Activated CD4-positive, alpha-beta T cell treated with anti-CD3 and anti-CD28 coated beads, Interleukin-2, amount 10 ng/mL, durations not matched to agents 7 days and 5 days (primary cell): ENCODE measurements at regions not wholly inside any gene's neighbourhood (a gene's known extent, or its start where the extent isn't known, plus 50 kb on each side); places are given as distances from the start of the nearest gene placed in this dataset.

Experiments used
- CTCF ChIA-PET: fragments of 350-600 bp; sonication (Branson Sonifier 250); formaldehyde crosslinking; loops from one replicate; lab custom pipeline; 2021; ENCODE audit warnings: antibody characterized with exemption; lab: Charles Lee
- POLR2A ChIA-PET: fragments of 350-600 bp; sonication (Branson Sonifier 250); formaldehyde crosslinking; loops from one replicate; lab custom pipeline; 2021; ENCODE audit warnings: antibody characterized with exemption; lab: Charles Lee
- DNase-seq: peaks from one replicate; pipeline ENCODE4 v3.0.0-alpha.2; 2020
- H3K27ac Mint-ChIP-seq: one replicate; pipeline ENCODE4 v1.8.0; 2021; ENCODE audit warnings: mild to moderate bottlenecking, moderate library complexity, mixed read lengths
- H3K27me3 Mint-ChIP-seq: one replicate; pipeline ENCODE4 v1.8.0; 2021; ENCODE audit warnings: mixed read lengths
- H3K36me3 Mint-ChIP-seq: one replicate; pipeline ENCODE4 v1.8.0; 2021; ENCODE audit warnings: low read depth, mixed read lengths
- H3K4me1 Mint-ChIP-seq: one replicate; pipeline ENCODE4 v1.8.0; 2021; ENCODE audit warnings: mixed read lengths
- H3K4me3 Mint-ChIP-seq: one replicate; pipeline ENCODE4 v1.8.0; 2021; ENCODE audit warnings: mild to moderate bottlenecking, moderate library complexity, mixed read lengths
- H3K9me3 Mint-ChIP-seq: one replicate; pipeline ENCODE4 v1.8.0; 2021; ENCODE audit warnings: mixed read lengths

- H3K4me1 Mint-ChIP-seq: no peaks in the 10 kb centered on the region
- ChIA-PET POLR2A (no interaction called here), CTCF (no interaction called here)
- no peak overlapping the region for H3K27ac Mint-ChIP-seq
- H3K9me3 Mint-ChIP-seq: no peaks in the 10 kb centered on the region
- H3K27me3 Mint-ChIP-seq: no peaks in the 10 kb centered on the region
- no peaks in the 10 kb centered on the region for H3K36me3 Mint-ChIP-seq
- DNase-seq: no peak
- no peak overlapping the region for H3K4me3 Mint-ChIP-seq
Measured at GRCh38 chr5:167831754-167832504, 459.5 kb upstream of the WWC1 start.

DNA sequence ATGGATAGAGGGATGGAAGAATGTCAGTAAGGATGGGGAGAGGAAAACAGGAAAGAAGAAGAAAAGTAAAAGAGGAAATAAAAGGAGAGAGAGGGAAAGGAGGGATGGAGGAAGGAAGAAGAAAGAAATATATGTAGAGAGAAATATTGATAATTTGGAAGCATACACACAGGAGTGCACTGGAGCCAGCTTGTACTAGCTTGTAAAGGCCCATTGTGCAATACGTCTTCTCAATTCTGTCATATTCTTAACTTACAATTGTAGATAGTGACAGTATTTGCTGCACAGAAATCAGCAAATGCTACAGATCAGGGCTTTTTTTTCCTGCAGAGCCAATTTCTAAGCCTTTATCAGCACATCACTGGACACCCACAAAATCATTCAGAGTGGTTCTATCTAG, 458.8 kb upstream of the WWC1 start:
- Mint-ChIP-seq H3K9me3 (no peaks in the 10 kb centered on the region), H3K4me3 (no peak overlapping the region), H3K27me3 (no peaks in the 10 kb centered on the region), H3K4me1 (no peaks in the 10 kb centered on the region), H3K36me3 (no peaks in the 10 kb centered on the region), H3K27ac (no peak overlapping the region)
- ChIA-PET POLR2A (no interaction called here), CTCF (no interaction called here)
- no peak for DNase-seq

DNA sequence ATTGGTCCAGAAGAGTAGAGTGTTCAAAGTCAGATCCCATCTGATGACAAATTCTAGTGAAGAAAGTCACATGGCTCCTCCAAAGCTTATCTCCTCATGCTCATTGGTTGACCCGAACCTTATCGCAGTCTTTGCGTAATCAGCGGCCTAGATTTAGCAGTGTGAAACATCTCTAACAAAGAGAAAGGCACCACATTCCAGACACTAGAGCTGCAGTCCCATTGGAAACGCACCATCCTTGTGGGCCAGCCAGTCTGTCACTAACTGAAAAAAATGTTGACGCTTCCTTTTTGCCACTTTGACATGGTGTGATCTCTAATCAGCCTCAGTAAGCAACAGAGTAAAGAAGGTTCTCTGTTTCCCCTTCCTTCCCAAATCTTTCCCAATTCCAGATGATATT, 458.0 kb upstream of the WWC1 start:
- no peaks in the 10 kb centered on the region for H3K9me3 Mint-ChIP-seq
- H3K36me3 Mint-ChIP-seq: no peaks in the 10 kb centered on the region
- ChIA-PET CTCF (no interaction called here), POLR2A (no interaction called here)
- DNase-seq: no peak
- H3K4me3 Mint-ChIP-seq: no peak overlapping the region
- no peaks in the 10 kb centered on the region for H3K27me3 Mint-ChIP-seq
- H3K27ac Mint-ChIP-seq: no peak overlapping the region
- H3K4me1 Mint-ChIP-seq: no peaks in the 10 kb centered on the region

- H3K36me3 Mint-ChIP-seq: no peaks in the 10 kb centered on the region
- POLR2A ChIA-PET: no interaction called here
- H3K27me3 Mint-ChIP-seq: no peaks in the 10 kb centered on the region
Measured at GRCh38 chr5:167835146-167835545, 456.3 kb upstream of the WWC1 start.

DNA sequence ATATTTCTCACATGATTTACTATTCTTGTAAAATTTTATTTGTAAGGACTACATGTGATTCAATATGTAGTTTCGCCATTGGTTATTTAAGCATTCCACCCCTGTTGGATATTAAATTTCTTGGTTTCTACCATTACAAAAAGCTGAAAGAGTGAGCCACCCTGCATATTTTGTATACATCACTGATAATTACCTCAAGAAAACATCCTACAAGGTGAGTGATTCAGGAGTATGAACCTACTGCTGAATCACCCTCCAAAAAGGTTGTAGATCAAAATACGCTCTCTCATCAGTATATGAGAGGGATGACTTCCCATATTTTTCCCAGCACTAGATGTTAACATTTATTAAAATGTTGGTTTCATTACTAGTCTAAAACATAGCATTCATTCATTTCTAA, 454.3 kb upstream of the WWC1 start:
- CTCF ChIA-PET: no interaction called here

More at GRCh38 chr5:167835146-167835545, 456.3 kb upstream of the WWC1 start:
- DNase-seq: no peak
- Mint-ChIP-seq H3K27ac (no peak overlapping the region), H3K9me3 (no peaks in the 10 kb centered on the region), H3K4me3 (no peak overlapping the region), H3K4me1 (no peaks in the 10 kb centered on the region)
- CTCF ChIA-PET: no interaction called here

GRCh38 chr5:167839065-167839464, 452.4 kb upstream of the WWC1 start:
- Mint-ChIP-seq H3K36me3 (no peaks in the 10 kb centered on the region), H3K27me3 (no peaks in the 10 kb centered on the region), H3K9me3 (no peaks in the 10 kb centered on the region), H3K4me1 (no peaks in the 10 kb centered on the region), H3K27ac (no peak overlapping the region), H3K4me3 (no peak overlapping the region)
- POLR2A ChIA-PET: no interaction called here
- DNase-seq: no peak
- CTCF ChIA-PET: interaction anchor here (1.3 kb wide), 1 partner anchor 9 kb away, joined by 3 read pairs; no protein-coding TSS in a partner anchor

More for the DNA sequence above, 454.3 kb upstream of the WWC1 start:
- H3K36me3 Mint-ChIP-seq: no peaks in the 10 kb centered on the region
- DNase-seq: no peak
- no peaks in the 10 kb centered on the region for H3K9me3 Mint-ChIP-seq
- H3K27me3 Mint-ChIP-seq: no peaks in the 10 kb centered on the region
- no peak overlapping the region for H3K27ac Mint-ChIP-seq
- POLR2A ChIA-PET: no interaction called here
- no peak overlapping the region for H3K4me3 Mint-ChIP-seq
- no peaks in the 10 kb centered on the region for H3K4me1 Mint-ChIP-seq

- DNase-seq: no peak
- Mint-ChIP-seq H3K9me3 (no peaks in the 10 kb centered on the region), H3K4me3 (no peak overlapping the region), H3K27me3 (no peaks in the 10 kb centered on the region), H3K27ac (no peak overlapping the region), H3K36me3 (no peaks in the 10 kb centered on the region), H3K4me1 (no peaks in the 10 kb centered on the region)
- POLR2A ChIA-PET: no interaction called here
- CTCF ChIA-PET: no interaction called here
Measured at GRCh38 chr5:167840527-167841130, 450.8 kb upstream of the WWC1 start.

DNA sequence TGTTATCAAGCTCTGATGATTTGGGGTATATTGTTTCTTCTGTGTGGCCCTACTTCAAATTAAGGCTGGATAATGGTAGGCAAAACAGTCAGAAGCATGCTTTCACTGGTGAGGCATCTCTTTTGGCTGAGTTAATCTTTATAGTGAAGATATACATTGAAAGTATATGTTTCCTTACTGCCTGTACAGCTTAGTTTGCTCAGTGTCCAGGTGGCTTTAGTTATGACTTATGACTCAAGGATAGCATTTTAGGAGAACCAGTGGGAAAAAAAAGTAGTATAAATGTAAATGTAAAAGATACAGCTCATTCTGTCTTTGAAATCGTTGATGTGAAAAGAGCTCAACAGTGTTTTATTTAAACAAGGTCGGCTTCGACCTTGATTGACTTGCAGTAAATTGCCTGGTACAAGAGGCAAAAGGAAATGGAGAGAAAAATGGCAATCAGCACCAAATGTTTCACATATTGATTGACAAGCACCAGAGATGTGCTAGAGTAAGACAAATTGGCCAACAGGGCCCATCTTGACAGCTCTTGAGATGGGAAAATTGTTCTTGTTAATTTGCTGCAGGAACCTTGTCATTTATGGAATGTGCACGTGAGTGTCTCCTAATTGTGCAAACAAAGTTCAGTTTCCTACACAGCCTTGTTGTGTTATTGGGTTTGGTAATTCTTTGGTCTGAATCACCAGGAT, 447.4 kb upstream of the WWC1 start:
- no peak overlapping the region for H3K27ac Mint-ChIP-seq
- ChIA-PET CTCF (no interaction called here), POLR2A (no interaction called here)
- H3K36me3 Mint-ChIP-seq: no peaks in the 10 kb centered on the region
- H3K9me3 Mint-ChIP-seq: no peaks in the 10 kb centered on the region
- H3K27me3 Mint-ChIP-seq: no peaks in the 10 kb centered on the region
- no peak for DNase-seq
- no peak overlapping the region for H3K4me3 Mint-ChIP-seq
- no peaks in the 10 kb centered on the region for H3K4me1 Mint-ChIP-seq

DNA sequence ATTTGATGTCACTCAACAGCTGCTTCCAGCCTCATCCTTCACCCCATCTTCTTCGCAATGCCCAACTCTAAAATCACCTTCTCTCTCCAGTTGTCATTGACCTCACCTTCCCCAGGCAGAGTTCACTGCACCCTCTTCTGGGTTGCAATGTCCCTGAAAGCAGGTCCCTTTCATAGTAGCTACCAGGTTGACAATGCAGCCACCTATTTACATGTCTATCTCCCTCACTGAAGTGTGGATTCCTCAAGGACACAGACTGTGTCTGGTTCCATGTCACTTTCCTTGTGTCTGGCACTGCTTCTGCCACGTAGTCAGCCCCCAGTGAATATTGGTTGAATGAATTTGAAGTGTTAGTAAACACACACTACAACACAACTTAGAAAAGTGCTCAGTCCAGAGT, 445.5 kb upstream of the WWC1 start:
- ChIA-PET POLR2A (no interaction called here), CTCF (no interaction called here)
- H3K4me1 Mint-ChIP-seq: no peaks in the 10 kb centered on the region
- no peaks in the 10 kb centered on the region for H3K27me3 Mint-ChIP-seq
- H3K9me3 Mint-ChIP-seq: no peaks in the 10 kb centered on the region
- H3K36me3 Mint-ChIP-seq: no peaks in the 10 kb centered on the region
- no peak overlapping the region for H3K27ac Mint-ChIP-seq
- no peak overlapping the region for H3K4me3 Mint-ChIP-seq
- DNase-seq: no peak

GRCh38 chr5:167849874-167850273, 441.6 kb upstream of the WWC1 start:
- DNase-seq: no peak
- Mint-ChIP-seq H3K4me1 (no peaks in the 10 kb centered on the region), H3K27ac (no peak overlapping the region), H3K27me3 (no peaks in the 10 kb centered on the region), H3K36me3 (no peaks in the 10 kb centered on the region), H3K4me3 (no peak overlapping the region), H3K9me3 (no peaks in the 10 kb centered on the region)
- ChIA-PET POLR2A (no interaction called here), CTCF (no interaction called here)

- CTCF ChIA-PET: no interaction called here
- Mint-ChIP-seq H3K27me3 (no peaks in the 10 kb centered on the region), H3K4me3 (no peak overlapping the region), H3K36me3 (no peaks in the 10 kb centered on the region), H3K27ac (no peak overlapping the region), H3K9me3 (no peaks in the 10 kb centered on the region), H3K4me1 (no peaks in the 10 kb centered on the region)
- POLR2A ChIA-PET: no interaction called here
- no peak for DNase-seq
Measured at GRCh38 chr5:167850911-167851310, 440.5 kb upstream of the WWC1 start.

- H3K27me3 Mint-ChIP-seq: no peaks in the 10 kb centered on the region
- no peaks in the 10 kb centered on the region for H3K9me3 Mint-ChIP-seq
- no peak for DNase-seq
- CTCF ChIA-PET: no interaction called here
- H3K4me3 Mint-ChIP-seq: no peak overlapping the region
- no peaks in the 10 kb centered on the region for H3K4me1 Mint-ChIP-seq
- no peak overlapping the region for H3K27ac Mint-ChIP-seq
- POLR2A ChIA-PET: no interaction called here
- H3K36me3 Mint-ChIP-seq: no peaks in the 10 kb centered on the region
Measured at GRCh38 chr5:167851416-167851815, 440.0 kb upstream of the WWC1 start.

GRCh38 chr5:167852515-167852914, 438.9 kb upstream of the WWC1 start:
- Mint-ChIP-seq H3K27ac (no peak overlapping the region), H3K36me3 (no peaks in the 10 kb centered on the region), H3K9me3 (no peaks in the 10 kb centered on the region), H3K27me3 (no peaks in the 10 kb centered on the region), H3K4me1 (no peaks in the 10 kb centered on the region), H3K4me3 (no peak overlapping the region)
- CTCF ChIA-PET: no interaction called here
- DNase-seq: no peak
- POLR2A ChIA-PET: no interaction called here
